ENCODE measurements at regions not wholly inside any gene's neighbourhood (a gene's known extent, or its start where the extent isn't known, plus 50 kb on each side); places are given as distances from the start of the nearest gene placed in this dataset.

- TF ChIP-seq CTCF (IDR thresholded peaks at IDR 0.05; ENCODE audit: insufficient read depth, low read length) (no peak), SPI1 (IDR thresholded peaks at IDR 0.05; ENCODE audit: borderline replicate concordance, low read depth) (no peak), REST (IDR thresholded peaks at IDR 0.05; ENCODE audit: insufficient replicate concordance, low read depth) (no peak), POLR2AphosphoS5 (IDR thresholded peaks at IDR 0.05; ENCODE audit: low read depth) (no peak), GABPA (IDR thresholded peaks at IDR 0.05; ENCODE audit: low read depth) (no peak)
Observed at GRCh38 chr18:22543769-22544168, 126.1 kb upstream of the CTAGE1 start.

Measured in HL-60 (cell line).